GM12878 (cell line): ENCODE measurements at regions not wholly inside any gene's neighbourhood (a gene's known extent, or its start where the extent isn't known, plus 50 kb on each side); places are given as distances from the start of the nearest gene placed in this dataset.

Experiments
- ATAC-seq: fragments of 200-7000 bp; cut with Tn5 transposase; 3 replicates; pipeline ENCODE4 v1.9.1; 2020; ENCODE audit warnings: mild to moderate bottlenecking, moderate library complexity
- BruUV-seq: library from RNA; stranded (reverse); fragments of 400-500 nt; replicated peaks from 2 replicates; lab custom pipeline; 2021; lab: Mats Ljungman, UMichigan
- CTCF ChIA-PET: fragments of 300-600 bp; sonication (Branson Sonifier 250); formaldehyde crosslinking; extraction: SDS; loops from one replicate; lab custom pipeline; 2021; ENCODE audit warnings: inconsistent platforms; lab: Yijun Ruan, JAX
- POLR2A ChIA-PET: fragments of 350-600 bp; formaldehyde crosslinking; extraction: SDS; loops from one replicate; lab custom pipeline; 2021; ENCODE audit warnings: inconsistent platforms; lab: Charles Lee
- RAD21 ChIA-PET: fragments of 300-600 bp; sonication (Branson Sonifier 250); formaldehyde crosslinking; loops from one replicate; lab custom pipeline; 2023; ENCODE audit warnings: antibody characterized with exemption; ENCODE audit not compliant: unreplicated experiment; lab: Charles Lee
- SMC1A ChIA-PET: fragments of 300-600 bp; sonication (Branson Sonifier 250); formaldehyde crosslinking; loops from one replicate; lab custom pipeline; 2023; ENCODE audit not compliant: unreplicated experiment, uncharacterized antibody; lab: Charles Lee
- DNase-seq: peaks from one replicate; pipeline ENCODE4 v3.0.0-alpha.2; 2011; ENCODE audit warnings: low read depth, low spot score
- FAIRE-seq: peaks from 3 replicates; lab custom pipeline; 2011; peaks lifted over from hg19 to GRCh38; lab: Jason Lieb, UNC
- H2AFZ ChIP-seq: 2 replicates; pipeline ENCODE4 v1.6.0; 2011; ENCODE audit warnings: low read depth, low read length, control low read depth; ENCODE audit not compliant: control insufficient read depth
- H3K27ac ChIP-seq: 2 replicates; pipeline ENCODE4 v1.5.1; 2011; ENCODE audit warnings: control low read depth; ENCODE audit not compliant: control insufficient read depth, insufficient read depth
- H3K27me3 ChIP-seq, 2 experiments: replicated peaks in 1 of 2; 2 replicates each; pipeline versions ENCODE4 v1.6.0 to v1.6.1; 2011; ENCODE audit warnings: low read length in 1 of 2; ENCODE audit not compliant: control insufficient read depth in 2 of 2, insufficient read depth in 2 of 2
- H3K36me3 ChIP-seq, 2 experiments: 2 replicates each; pipeline ENCODE4 v1.5.1; 2011; ENCODE audit warnings: low read length in 1 of 2; ENCODE audit not compliant: control insufficient read depth in 2 of 2, insufficient read depth in 2 of 2
- H3K4me1 ChIP-seq: 2 replicates; pipeline ENCODE4 v1.6.1; 2011; ENCODE audit warnings: mild to moderate bottlenecking, low read length, moderate library complexity, mixed read lengths; ENCODE audit not compliant: control insufficient read depth, insufficient read depth
- H3K4me2 ChIP-seq: 2 replicates; pipeline ENCODE4 v1.6.0; 2011; ENCODE audit warnings: control low read depth; ENCODE audit not compliant: control insufficient read depth, insufficient read depth
- H3K4me3 ChIP-seq: fragments of 200-600 bp; sonication (generic); 2 replicates; pipeline ENCODE4 v1.5.1; 2016
- H3K79me2 ChIP-seq: 2 replicates; pipeline ENCODE4 v1.6.0; 2011; ENCODE audit warnings: low read length; ENCODE audit not compliant: control insufficient read depth, insufficient read depth
- H3K9ac ChIP-seq: 2 replicates; pipeline ENCODE4 v1.8.0; 2011; ENCODE audit warnings: low read length, control low read depth, mixed read lengths; ENCODE audit not compliant: control insufficient read depth, insufficient read depth
- H3K9me3 ChIP-seq: replicated peaks from 3 replicates; pipeline ENCODE4 v1.5.1; 2011; ENCODE audit warnings: mild to moderate bottlenecking, low read length; ENCODE audit not compliant: control insufficient read depth, insufficient read depth
- H4K20me1 ChIP-seq: 2 replicates; pipeline ENCODE4 v1.6.0; 2011; ENCODE audit not compliant: control insufficient read depth, insufficient read depth
- BCLAF1 ChIP-seq: fragments of 450-650 bp; IDR thresholded peaks from 2 replicates; pipeline ENCODE4 v1.6.1; 2017; ENCODE audit warnings: antibody characterized with exemption, mild to moderate bottlenecking, moderate library complexity
- LARP7 ChIP-seq: fragments of 450-650 bp; IDR thresholded peaks from 2 replicates; pipeline ENCODE4 v1.6.1; 2017; ENCODE audit warnings: mild to moderate bottlenecking
- NR2F1 ChIP-seq: fragments of 450-650 bp; conservative IDR thresholded peaks from 2 replicates; pipeline ENCODE4 v1.6.1; 2017; ENCODE audit warnings: mild to moderate bottlenecking
- PKNOX1 ChIP-seq: fragments of 450-650 bp; IDR thresholded peaks from 2 replicates; pipeline ENCODE4 v1.6.1; 2016; ENCODE audit warnings: mild to moderate bottlenecking
- ZBTB33 ChIP-seq: fragments of 450-650 bp; IDR thresholded peaks from 2 replicates; pipeline ENCODE4 v1.6.1; 2017; ENCODE audit warnings: mild to moderate bottlenecking
- ZNF384 ChIP-seq: IDR thresholded peaks from 2 replicates; pipeline ENCODE4 v1.6.1; 2012; ENCODE audit warnings: low read depth, mild to moderate bottlenecking, low read length, improper control_type of control experiment, borderline replicate concordance
- ZSCAN29 ChIP-seq: fragments of 450-650 bp; IDR thresholded peaks from 2 replicates; pipeline ENCODE4 v1.6.1; 2017; ENCODE audit warnings: mild to moderate bottlenecking, moderate library complexity
- WGBS: methylation state at CpG from one replicate; pipeline ENCODE4 v1.1.6; 2016; ENCODE audit warnings: low lambda C conversion rate; ENCODE audit not compliant: insufficient replicate concordance, insufficient coverage; ENCODE audit errors: missing lambda C conversion rate; 5-methylcytosine and 5-hydroxymethylcytosine counted together
- in situ Hi-C: fragments of 300-500 bp; cut with MboI; formaldehyde crosslinking; loops from 9 replicates; pipeline ENCODE4 v1.14.3; 2018; ENCODE audit warnings: mixed read lengths
- intact Hi-C: fragments of 100-400 bp; cut with micrococcal nuclease; formaldehyde crosslinking; loops from one replicate; pipeline ENCODE4 v1.14.2; 2022; ENCODE audit not compliant: unreplicated experiment
- TF ChIP-seq, protein P1 (sequence below): IDR thresholded peaks from 2 replicates; pipeline ENCODE4 v1.6.1; 2012; ENCODE audit warnings: low read depth, low read length, improper control_type of control experiment

GRCh38 chr5:30384171-30384570 lies 809.3 kb upstream of the CDH6 start:
- H3K4me2 ChIP-seq, result no peak overlapping the region
- intact Hi-C loops (no loop called here), in situ Hi-C loops (no loop called here)
- no peaks in the 10 kb centered on the region for H3K27me3 ChIP-seq
- no peaks in the 10 kb centered on the region for H3K9me3 ChIP-seq
- no peak overlapping the region for H2AFZ ChIP-seq
- H3K4me1 ChIP-seq, result no peaks in the 10 kb centered on the region
- H3K79me2 ChIP-seq, result no peaks in the 10 kb centered on the region
- ChIA-PET CTCF (no interaction called here), RAD21 (no interaction called here), SMC1A (interaction anchor here (1.4 kb wide), 1 partner anchor 8 kb away, joined by 3 read pairs; no protein-coding TSS in a partner anchor), POLR2A (no interaction called here)
- H3K9ac ChIP-seq, result no peak overlapping the region
- ATAC-seq (no peak), DNase-seq (no peak), FAIRE-seq (no peak)
- BruUV-seq, result no TSS peak
- H4K20me1 ChIP-seq, result no peaks in the 10 kb centered on the region
- no peaks in the 10 kb centered on the region for H3K36me3 ChIP-seq
- no peak overlapping the region for H3K27ac ChIP-seq
- WGBS, result 17% methylated on average over 4 of the region's 4 CpGs
- no peak overlapping the region for H3K4me3 ChIP-seq
- TF ChIP-seq ZNF384 (no peak), ZSCAN29 (no peak), BCLAF1 (no peak), ZBTB33 (no peak), NR2F1 (no peak), PKNOX1 (no peak), LARP7 (no peak)
- TF ChIP-seq, protein P1, sequence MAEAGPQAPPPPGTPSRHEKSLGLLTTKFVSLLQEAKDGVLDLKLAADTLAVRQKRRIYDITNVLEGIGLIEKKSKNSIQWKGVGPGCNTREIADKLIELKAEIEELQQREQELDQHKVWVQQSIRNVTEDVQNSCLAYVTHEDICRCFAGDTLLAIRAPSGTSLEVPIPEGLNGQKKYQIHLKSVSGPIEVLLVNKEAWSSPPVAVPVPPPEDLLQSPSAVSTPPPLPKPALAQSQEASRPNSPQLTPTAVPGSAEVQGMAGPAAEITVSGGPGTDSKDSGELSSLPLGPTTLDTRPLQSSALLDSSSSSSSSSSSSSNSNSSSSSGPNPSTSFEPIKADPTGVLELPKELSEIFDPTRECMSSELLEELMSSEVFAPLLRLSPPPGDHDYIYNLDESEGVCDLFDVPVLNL, result no peak
